Esophagus squamous epithelium (tissue), 5 donors: ENCODE measurements at regions not wholly inside any gene's neighbourhood (a gene's known extent, or its start where the extent isn't known, plus 50 kb on each side); places are given as distances from the start of the nearest gene placed in this dataset.

Experiments used
- DNase-seq: peaks from one replicate; lab custom pipeline; 2025; lab: John Stamatoyannopoulos, UW
- H3K27ac ChIP-seq, 4 donors: fragments of 200-600 bp; sonication (generic); one replicate each; pipeline ENCODE4 v1.5.1; 2016 to 2019; ENCODE audit warnings: mild to moderate bottlenecking in 1 of 4
- H3K27me3 ChIP-seq, 4 donors: fragments of 200-600 bp; sonication (generic); 1 replicate in 3 of 4; 2 replicates in 1 of 4; pipeline versions ENCODE4 v1.5.1 to v1.6.0; 2017 to 2021; ENCODE audit warnings: antibody characterized with exemption in 1 of 4
- H3K36me3 ChIP-seq, 3 donors: fragments of 200-600 bp; sonication (generic); one replicate each; pipeline ENCODE4 v1.5.1; 2016 to 2019
- H3K4me1 ChIP-seq, 3 donors: fragments of 200-600 bp; sonication (generic); one replicate each; pipeline ENCODE4 v1.5.1; 2017 to 2019
- H3K4me3 ChIP-seq, 4 donors: fragments of 200-600 bp; sonication (generic); 1 replicate in 3 of 4; 2 replicates in 1 of 4; pipeline ENCODE4 v1.5.1; 2016 to 2019; ENCODE audit warnings: mild to moderate bottlenecking in 2 of 4, moderate library complexity in 1 of 4
- H3K9me3 ChIP-seq, 3 donors: fragments of 200-600 bp; sonication (generic); one replicate each; pipeline ENCODE4 v1.5.1; 2016 to 2019
- CTCF ChIP-seq, 6 experiments: fragments of 450-650 bp in 4 of 6; fragments of 200-600 bp in 2 of 6; sonication (generic) in 2 of 6; IDR thresholded peaks; one replicate each; pipeline ENCODE4 v1.5.1; 2016 to 2019; ENCODE audit warnings: antibody characterized with exemption in 6 of 6, mild to moderate bottlenecking in 4 of 6, moderate library complexity in 4 of 6
- POLR2A ChIP-seq, 4 donors: fragments of 450-650 bp; IDR thresholded peaks; one replicate each; pipeline ENCODE4 v1.6.1; 2017; ENCODE audit warnings: antibody characterized with exemption in 4 of 4, mild to moderate bottlenecking in 4 of 4, moderate library complexity in 3 of 4
- WGBS, 2 donors: methylation state at CpG; one replicate each; pipeline ENCODE4 v1.1.5; 2018; 5-methylcytosine and 5-hydroxymethylcytosine counted together
- intact Hi-C: fragments of 100-400 bp; cut with DNase I; formaldehyde crosslinking; loops from one replicate; pipeline ENCODE4 v1.15.0; 2022
- donor health status: DM: yes; HTN: yes; CAD: no.

- H3K27ac ChIP-seq = no peak overlapping the region
- intact Hi-C loops = no loop called here
- no peak for TF ChIP-seq POLR2A (IDR thresholded peaks at IDR 0.05)
- no peak for TF ChIP-seq CTCF (IDR thresholded peaks at IDR 0.05)
- H3K4me3 ChIP-seq = no peak overlapping the region
- no peaks in the 10 kb centered on the region for H3K27me3 ChIP-seq
- H3K36me3 ChIP-seq = no peaks in the 10 kb centered on the region
- H3K9me3 ChIP-seq = no peaks in the 10 kb centered on the region
- no peaks in the 10 kb centered on the region for H3K4me1 ChIP-seq
- DNase-seq = no peak
Measured at GRCh38 chr1:209074575-209075250, 508.8 kb upstream of the CAMK1G start.

GRCh38 chr1:209076688-209077087, 506.8 kb upstream of the CAMK1G start:
- WGBS, 2 donors = 90 to 95% methylated on average over 3 of the region's 3 CpGs
- DNase-seq = no peak
- intact Hi-C loops = no loop called here
- Histone ChIP-seq H3K27me3 (no peaks in the 10 kb centered on the region), H3K4me3 (no peak overlapping the region), H3K9me3 (no peaks in the 10 kb centered on the region), H3K36me3 (no peaks in the 10 kb centered on the region), H3K4me1 (no peaks in the 10 kb centered on the region), H3K27ac (no peak overlapping the region)
- TF ChIP-seq POLR2A (IDR thresholded peaks at IDR 0.05) = no peak
- TF ChIP-seq CTCF (IDR thresholded peaks at IDR 0.05) = peak in 1 of 6 experiments; percentile 26

- TF ChIP-seq CTCF (IDR thresholded peaks at IDR 0.05) (no peak), POLR2A (IDR thresholded peaks at IDR 0.05) (no peak)
- no peak for DNase-seq
- intact Hi-C loops = no loop called here
- WGBS, 2 donors = 58 to 71% methylated on average over 4 to 5 of the region's 5 CpGs
- Histone ChIP-seq H3K9me3 (no peaks in the 10 kb centered on the region), H3K4me1 (no peaks in the 10 kb centered on the region), H3K36me3 (no peaks in the 10 kb centered on the region), H3K27me3 (no peaks in the 10 kb centered on the region), H3K27ac (no peak overlapping the region), H3K4me3 (no peak overlapping the region)
Measured at GRCh38 chr1:209080170-209080781, 503.2 kb upstream of the CAMK1G start.

- TF ChIP-seq CTCF (IDR thresholded peaks at IDR 0.05) = no peak
- TF ChIP-seq POLR2A (IDR thresholded peaks at IDR 0.05) = no peak
- no peak overlapping the region for H3K4me3 ChIP-seq
- H3K27ac ChIP-seq = no peak overlapping the region
- no peaks in the 10 kb centered on the region for H3K4me1 ChIP-seq
- H3K9me3 ChIP-seq = no peaks in the 10 kb centered on the region
- H3K27me3 ChIP-seq = no peaks in the 10 kb centered on the region
- DNase-seq = no peak
- 70 to 81% methylated on average over 6 of the region's 6 CpGs for WGBS, 2 donors
- intact Hi-C loops = no loop called here
- H3K36me3 ChIP-seq = no peaks in the 10 kb centered on the region
Measured at GRCh38 chr1:209086486-209087192, 496.9 kb upstream of the CAMK1G start.

DNA sequence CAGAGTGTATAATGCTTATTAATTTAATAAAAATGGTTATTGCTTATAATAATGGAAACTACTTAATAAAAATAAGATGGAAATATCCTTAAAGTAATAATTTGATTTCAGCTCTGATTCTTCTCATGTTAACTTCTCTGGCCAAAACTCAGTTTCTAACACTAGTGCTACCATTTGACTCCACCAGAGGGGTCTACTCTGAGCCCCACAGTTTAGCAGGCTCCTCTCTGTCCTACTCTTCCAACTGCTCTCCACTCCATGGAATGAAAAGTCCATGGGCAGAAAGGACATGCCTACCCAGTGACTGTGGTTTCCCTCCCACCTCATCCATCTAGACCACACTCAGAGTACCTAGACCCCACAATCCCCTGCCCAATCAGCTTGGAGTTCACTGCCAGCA, 489.1 kb upstream of the CAMK1G start:
- intact Hi-C loops = no loop called here
- Histone ChIP-seq H3K4me1 (peaks cover 0 to 9% (median 0%) of the 10 kb centered on the region in 3 donors), H3K36me3 (no peaks in the 10 kb centered on the region), H3K4me3 (no peak overlapping the region), H3K9me3 (no peaks in the 10 kb centered on the region), H3K27me3 (no peaks in the 10 kb centered on the region), H3K27ac (no peak overlapping the region)
- no peak for DNase-seq
- no peak for TF ChIP-seq POLR2A (IDR thresholded peaks at IDR 0.05)
- no peak for TF ChIP-seq CTCF (IDR thresholded peaks at IDR 0.05)
